G401 (cell line): ENCODE measurements at regions not wholly inside any gene's neighbourhood (a gene's known extent, or its start where the extent isn't known, plus 50 kb on each side); places are given as distances from the start of the nearest gene placed in this dataset.

Experiments used
- DNase-seq: peaks from one replicate; pipeline ENCODE4 v3.0.0-alpha.2; 2015; ENCODE audit warnings: low spot score
- in situ Hi-C: cut with HindIII; loops from 2 replicates; pipeline ENCODE4 v1.10.0; 2016; ENCODE audit warnings: low sequenced_read_pairs, mixed read lengths

DNA sequence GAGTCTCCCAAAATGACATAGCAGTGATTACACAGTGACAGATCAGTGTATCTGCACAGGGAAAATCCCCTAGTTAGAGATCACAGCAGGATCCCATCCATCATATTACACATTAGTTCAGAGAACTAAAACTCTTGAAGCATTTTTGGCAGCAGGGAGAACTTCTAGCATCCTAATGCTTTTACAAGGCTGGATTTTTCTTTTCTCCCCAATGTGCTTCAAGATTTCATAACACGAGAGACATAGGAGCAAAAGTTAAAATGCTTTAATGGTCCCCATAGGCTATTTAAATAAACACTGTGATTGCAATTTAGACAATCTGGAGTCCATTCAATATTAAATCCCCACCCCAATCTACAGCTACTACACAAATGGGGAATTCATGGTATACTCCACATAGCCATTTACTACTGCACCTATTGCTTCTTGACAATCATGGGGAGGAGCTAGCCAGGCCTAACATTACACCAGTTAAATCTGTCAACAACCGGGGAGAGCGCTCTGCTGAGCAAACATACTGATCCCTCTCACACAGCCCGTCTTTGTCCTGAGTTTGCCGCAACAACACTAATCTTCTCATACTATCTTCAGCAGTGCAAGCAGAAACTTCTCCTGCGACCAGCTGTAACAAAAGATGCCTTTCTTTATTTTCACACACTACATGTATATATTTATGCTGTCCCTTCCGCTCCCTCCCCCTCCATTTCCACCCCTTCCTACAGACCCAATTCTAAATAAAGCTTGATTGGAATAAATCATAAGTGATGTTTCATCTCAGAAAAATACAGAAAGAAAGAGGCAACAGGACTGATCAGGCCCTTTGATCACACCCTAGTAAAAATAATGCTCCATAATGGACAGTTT lies 120.3 kb upstream of the SOX5 start:
- in situ Hi-C loops, result no loop called here
- DNase-seq, result no peak

DNA sequence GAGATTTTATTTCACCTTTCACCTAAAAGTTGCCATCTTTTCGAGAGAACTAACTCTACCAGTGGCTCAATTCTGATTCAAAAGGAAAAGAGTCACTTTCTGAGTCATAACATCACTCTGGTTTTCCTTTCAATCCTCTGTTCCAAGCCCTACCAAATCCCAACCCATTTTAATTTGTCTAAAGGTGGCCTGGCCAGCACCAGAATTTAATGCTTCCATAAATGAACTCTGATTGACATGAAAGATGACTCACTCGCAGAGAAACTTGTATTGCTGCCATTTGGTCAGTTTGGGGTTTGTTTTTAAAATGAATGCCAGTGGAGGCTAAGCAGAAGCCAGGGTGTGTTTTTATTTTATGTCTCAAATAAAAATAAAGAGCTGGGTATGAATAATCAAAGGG lies 117.4 kb upstream of the SOX5 start:
- no peak for DNase-seq
- in situ Hi-C loops, result no loop called here

DNA sequence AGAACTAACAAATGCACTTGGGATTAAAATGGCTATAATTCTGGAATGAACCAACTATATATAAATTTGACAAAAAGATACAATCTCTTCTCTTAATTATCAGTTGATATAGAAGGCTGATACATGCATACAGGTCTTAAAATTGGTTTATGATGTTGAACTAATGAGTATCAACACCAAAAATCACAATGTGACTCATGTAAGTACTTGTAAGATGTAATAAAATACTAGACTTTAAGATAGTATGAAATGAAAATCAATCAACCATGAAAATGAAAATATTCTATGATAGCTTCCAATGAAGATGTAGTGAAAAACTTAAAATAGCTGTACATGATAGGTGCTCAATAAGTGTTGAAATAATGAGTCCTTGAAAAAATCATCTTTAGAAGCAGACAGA lies 116.6 kb upstream of the SOX5 start:
- in situ Hi-C loops, result no loop called here
- DNase-seq, result no peak

DNA sequence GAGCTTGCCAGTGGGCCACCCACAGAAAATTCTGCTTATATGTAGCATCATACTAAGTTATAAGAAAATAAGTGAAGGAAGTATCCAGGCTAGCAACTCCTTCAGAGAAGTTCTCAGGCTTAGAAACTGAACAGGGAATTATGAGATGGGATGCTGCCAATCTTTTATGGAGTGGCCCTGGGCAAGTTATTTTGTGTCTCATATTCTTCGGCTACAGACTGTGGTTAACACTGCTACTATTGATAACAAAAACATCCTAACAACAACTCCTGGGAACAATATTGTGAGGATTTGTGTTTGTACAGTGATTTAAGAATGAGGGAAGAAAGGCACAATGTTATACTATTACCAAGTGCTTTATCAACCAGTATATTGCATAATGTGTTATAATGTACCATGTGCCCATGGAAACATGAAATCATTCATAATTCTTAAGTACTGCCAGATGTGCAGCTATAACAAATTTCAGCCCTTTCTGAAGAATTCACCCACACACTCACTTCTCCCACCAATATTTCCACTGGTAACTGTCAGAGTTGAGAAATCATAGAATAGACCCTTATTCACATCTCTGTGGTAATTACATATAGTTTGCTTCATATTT lies 113.3 kb upstream of the SOX5 start:
- DNase-seq, result no peak
- in situ Hi-C loops, result no loop called here

DNA sequence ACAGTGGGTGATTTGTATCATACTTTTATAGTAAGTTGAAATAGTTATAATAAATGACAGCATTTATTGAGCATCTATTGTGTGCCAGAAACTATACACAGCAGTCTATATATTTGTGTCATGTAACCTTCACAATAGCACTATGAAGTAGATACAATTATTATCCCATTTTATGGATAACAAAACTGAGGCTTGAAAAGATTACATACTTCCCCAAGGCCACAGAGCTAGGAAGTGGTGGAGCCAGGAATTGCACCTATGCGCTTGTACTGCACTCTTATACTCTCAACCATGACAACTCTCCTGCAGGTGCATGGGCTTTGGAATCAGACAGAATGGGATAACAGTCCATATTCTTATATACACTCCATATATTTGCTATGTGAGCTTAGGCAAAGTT lies 110.6 kb upstream of the SOX5 start:
- DNase-seq, result no peak
- in situ Hi-C loops, result no loop called here

DNA sequence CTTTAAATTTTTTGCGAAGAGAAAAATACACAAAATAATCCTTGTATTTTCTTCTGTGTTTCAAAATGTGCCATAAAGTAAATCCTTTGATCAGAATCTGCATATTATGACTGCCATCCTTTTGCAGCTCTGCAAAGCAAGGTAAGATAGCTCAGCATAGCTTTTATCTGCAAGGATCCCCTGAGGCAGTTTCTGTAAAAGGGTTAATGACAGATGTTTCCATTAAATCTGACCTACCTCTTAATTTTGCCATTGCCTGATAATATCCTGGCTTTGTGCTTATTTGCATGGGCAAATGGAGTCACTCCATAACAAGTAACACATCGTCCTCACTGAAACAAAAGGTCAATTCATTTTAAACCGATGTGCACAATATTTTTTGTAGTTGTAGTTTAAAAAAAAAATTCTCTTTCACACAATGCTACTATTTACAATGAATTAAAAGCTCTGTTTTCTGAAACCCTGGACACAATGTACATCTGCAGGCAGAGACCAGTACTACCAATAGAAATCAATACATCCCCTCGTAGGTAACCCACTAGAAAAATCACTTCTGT lies 108.5 kb upstream of the SOX5 start:
- DNase-seq, result no peak
- in situ Hi-C loops, result no loop called here

DNA sequence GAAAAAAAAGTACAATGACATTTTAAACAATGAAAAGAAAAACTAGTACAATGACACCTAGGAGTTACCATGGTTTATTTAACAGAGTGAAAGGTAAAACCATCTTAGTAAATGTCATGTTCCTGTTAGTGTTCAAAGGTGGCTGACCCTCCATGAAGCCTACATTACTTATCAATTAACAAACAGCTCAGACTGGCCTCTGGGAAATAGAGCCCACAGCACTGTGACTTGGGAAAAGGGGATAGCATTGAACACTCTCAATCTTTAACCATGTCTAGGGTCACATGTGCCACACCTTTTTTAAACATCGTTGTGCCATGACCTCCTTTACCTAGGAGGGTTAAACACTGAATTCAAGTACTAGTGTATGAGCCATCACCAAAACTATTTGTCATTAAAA lies 106.3 kb upstream of the SOX5 start:
- DNase-seq, result no peak
- in situ Hi-C loops, result no loop called here

DNA sequence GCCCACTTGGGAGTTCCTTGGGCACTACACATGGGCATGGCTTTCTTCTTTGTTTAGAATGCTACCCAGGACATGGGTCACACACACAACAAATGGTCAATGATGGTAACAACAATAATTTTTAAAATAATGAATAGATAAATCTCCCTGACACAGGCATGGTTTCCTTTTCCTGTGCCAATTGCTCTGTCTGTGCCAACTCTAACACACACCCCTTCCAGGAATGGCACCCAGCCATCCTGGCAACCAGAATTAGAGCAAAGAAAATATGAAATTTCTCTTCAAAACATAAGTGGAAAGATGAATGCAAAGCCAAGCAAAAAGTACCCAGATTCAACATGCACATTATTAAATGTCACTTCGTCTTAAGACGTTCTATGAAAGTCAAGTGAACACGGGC lies 104.9 kb upstream of the SOX5 start:
- in situ Hi-C loops, result no loop called here
- no peak for DNase-seq

DNA sequence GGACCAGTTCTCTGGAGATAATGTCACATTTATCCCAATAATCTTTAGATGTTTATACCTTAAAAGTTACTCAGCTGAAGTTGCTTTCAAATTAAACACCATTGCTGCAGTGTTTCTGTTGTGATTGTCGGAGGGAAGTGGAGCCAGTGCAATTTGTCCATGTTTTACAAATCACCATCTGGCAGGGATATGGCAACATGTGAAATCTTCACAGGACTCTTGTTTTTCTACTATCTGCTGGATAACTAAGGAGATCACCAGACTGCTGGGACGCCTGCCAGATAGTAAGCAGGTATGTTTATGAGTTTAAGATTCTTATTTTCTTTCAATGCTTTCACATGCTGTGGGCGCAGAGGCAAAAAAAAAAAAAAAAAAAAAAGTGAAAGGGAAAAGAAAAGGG lies 100.3 kb upstream of the SOX5 start:
- no peak for DNase-seq
- in situ Hi-C loops, result no loop called here

DNA sequence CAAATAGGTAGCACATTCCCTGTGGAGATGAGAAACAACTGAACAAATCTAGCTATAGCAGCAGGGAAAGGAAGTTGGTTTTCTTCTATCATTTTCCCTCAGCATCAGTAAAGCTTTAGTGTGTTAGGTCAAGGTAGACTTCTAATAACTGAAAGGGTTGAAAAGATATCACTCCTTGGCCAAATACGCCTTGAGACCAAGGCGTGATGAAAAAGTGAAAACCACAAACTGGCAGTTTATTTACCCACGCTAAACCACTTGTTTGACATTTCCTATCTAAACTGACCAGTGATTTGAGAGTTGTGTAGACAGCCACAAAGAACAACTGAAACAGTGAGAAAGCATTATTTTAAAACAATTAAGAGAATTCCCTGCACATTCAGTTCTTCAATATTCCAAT lies 99.6 kb upstream of the SOX5 start:
- in situ Hi-C loops, result no loop called here
- no peak for DNase-seq

DNA sequence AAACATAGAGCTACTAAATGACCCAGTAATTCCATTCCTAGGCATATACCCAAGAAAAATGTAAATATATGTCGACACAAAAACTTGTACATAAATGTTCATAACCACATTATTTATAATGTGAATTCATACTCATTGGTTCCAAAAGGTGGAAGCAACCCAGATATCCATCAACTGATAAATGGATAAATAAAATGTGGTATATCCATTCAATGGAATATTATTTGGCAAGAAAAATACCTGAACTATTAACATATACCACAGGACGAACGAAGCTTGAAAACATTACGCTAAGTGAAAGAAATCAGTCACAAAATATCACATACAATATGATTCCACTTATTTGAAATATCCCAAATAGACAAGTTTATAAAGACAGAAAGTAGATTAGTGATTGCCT lies 99.0 kb upstream of the SOX5 start:
- in situ Hi-C loops, result no loop called here
- no peak for DNase-seq

DNA sequence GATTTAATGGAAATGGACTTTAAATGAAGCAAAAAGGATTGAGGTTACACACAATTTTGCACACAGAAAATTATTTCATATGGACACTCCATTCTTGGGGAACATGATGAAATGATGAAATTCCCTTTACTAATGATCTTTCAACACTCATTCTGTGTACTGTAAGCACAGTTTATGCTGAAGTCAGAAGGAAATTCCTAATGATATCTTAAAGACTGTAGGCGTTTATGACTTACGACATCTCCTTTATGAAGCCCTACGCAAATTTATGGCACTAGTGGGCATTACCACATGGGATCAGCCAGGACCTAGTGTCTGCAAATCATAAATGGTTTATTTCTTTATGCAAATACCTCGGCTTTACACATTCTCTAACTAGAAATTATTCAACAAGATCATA lies 97.9 kb upstream of the SOX5 start:
- DNase-seq, result no peak
- in situ Hi-C loops, result no loop called here

DNA sequence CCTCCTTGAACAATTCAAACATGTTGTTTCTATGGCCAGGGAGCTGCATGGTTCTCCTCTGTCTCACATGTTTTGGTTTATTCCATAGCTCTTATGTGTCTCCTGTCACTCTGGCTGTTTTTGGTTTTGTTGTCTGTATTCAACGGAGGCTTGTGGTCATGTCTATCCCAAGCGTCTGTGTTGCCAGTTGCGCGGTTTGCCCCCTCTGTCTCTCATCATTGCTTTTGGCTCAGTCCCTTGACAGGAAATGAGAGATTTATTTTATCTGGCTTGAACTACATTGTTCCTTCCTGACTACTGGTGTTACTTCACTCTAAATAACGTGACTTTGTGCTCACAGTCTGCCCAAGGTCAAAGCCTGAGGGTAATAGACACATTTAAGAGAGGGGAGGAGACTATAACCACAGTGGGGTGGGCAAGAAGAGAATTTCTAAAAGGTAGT lies 96.4 kb upstream of the SOX5 start:
- in situ Hi-C loops, result no loop called here
- DNase-seq, result no peak

DNA sequence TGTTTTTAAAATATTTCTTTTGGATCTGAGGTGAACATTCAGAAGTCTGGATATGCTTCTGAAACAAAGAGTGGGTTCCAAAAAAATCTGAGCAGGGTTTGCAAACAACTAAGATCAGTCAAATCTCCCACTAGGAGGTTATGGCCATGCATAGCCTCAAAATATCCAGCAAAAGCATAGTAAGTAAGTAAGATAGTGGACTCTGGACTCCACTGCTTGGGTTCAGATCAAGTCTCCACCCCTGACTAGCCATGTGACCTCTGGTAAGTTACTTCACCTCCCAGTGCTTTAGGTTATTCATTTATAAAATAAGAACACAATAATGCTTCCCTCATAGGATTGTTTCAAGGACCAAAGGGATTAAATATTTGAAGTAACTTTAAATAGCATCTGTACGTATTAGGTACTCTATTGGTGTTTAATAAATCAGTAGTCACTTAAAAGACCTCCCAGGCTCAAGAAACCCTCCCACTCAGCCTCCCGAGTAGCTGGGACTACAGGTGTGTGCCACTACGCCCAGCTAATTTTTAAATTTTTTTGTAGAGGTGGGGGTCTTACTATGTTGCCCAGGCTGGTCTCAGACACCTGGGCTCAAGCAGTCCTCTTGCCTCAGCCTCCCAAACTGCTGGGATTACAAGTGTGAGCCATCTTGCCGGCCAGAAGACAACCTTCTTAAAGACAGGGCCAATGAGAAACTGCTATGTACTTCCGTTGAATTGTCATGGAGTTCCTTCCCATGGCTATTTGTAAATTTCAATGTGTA lies 95.7 kb upstream of the SOX5 start:
- in situ Hi-C loops, result no loop called here
- DNase-seq, result no peak

DNA sequence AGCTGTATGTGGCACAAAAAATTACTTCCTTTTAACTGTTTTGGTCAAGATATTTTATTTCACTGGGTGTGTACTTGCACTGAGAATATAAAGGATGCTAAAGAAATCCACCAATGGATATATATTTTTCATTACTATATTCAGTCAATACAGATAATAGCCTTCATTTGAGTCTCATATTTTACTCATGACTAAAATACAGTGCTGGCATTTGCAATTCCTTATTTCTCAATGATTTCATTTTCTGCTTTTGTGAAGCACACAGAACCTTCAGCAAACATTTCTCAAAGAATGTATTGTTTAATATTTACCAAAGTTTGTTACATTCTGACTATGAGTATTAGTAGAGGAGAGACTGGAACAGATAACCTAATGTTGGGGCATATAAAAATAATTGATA lies 93.2 kb upstream of the SOX5 start:
- no peak for DNase-seq
- in situ Hi-C loops, result no loop called here

DNA sequence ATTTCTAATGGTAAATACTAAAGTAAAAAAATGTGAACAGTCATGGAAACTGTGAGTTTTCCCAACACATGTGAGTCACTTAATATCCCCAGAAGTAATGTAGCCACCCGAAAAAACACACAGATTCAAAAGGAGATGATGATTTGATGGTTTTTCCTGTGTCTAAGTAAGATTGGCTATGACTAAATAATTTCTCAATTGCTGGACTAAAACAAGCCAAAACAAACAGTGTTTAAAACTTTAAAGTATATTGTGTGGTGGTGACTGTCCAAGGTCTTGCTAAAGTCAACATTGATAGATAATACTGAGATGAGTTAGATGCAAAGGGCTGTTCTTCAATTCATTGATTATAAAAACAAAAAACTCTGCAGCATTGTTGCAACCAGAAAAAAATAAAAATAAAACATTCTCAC lies 89.6 kb upstream of the SOX5 start:
- in situ Hi-C loops, result no loop called here

DNA sequence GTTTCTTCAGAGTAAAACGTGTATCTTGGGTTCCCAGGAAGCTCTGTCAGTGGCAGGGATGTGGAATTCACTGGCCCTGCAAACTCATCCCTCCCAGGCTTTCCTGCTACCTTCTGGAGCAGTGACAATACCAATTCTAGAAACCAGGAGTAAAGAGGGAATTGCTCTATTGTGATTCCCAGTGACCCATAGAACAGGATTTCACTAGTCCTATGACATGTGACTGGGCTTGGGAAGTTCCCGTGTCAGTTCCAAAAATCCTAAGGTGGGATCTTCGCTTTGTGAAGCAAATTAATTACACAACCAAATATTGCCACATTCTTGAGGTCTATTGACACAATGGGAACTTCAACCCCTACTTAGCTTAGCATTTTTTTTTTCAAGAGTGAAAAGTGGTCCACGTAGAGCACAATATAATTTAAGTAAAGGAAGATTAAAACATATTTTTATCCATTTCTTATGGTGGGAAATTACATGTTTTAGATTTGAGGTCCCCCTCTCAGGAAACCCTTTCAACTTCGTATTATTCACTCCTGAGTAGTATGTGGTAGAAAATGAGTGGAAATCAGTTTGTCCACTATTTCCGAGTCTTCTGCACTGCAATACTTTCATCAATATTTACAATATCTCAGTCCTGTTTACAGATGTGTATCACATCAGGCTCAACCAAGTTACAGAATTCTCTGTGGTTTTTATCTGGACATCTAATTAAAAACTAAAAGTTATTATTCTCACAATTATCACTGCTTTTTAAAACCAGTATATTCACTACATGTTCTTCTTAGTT lies 88.9 kb upstream of the SOX5 start:
- in situ Hi-C loops, result no loop called here
- DNase-seq, result no peak

More for the DNA sequence above, 89.6 kb upstream of the SOX5 start:
- DNase-seq, result no peak

DNA sequence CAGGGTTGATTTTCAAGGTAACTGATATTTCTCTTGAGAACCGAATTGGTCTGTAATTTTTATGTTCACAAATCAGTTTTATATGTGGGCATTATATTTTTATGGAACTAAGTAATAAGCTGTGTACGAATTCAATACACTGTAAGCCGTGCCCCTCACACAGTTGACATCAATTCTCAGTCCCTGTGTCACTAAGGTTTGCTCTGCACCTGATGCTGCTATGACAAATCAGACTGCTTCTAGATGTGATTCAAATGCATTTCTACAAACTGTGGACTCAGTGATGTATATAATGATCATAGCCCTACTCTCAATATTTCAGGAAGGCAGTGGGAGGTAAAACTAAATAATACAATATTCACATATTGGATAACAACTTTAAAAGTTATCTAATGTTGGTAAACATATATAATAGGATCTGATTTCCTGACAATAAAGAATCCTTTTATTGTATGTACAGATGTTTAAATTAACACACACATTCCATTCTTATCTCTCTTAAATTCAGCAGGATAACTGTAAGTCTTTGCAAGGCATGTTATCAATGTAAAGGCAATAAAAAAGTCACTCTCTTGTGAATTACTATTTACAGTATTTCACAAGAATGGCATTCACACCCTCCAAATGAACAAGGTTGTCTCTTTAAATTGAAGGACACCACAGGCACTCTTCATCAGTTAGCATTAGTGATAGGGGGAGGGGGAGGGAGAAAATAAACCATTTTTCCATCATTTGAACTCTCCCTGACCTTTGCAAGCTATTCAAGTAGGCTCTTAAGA lies 87.2 kb upstream of the SOX5 start:
- DNase-seq, result no peak
- in situ Hi-C loops, result no loop called here

DNA sequence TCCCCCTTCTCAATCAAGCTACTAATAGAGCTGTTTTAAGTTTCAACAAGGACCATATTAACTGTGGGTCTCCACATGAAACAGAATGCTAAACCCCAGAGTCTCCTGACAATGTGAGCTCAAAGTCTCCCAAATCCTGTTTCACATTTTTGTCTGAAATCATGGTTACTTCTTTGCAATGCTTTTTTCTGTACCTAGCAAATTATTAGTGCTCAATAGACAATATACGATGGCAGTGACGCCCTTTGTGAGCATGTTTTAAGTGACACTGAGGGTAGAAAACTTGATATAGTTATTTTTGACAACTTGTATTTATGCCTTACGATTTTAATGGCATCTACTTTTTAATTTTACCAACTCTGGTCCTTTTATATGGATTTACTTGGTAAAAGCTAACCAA lies 85.4 kb upstream of the SOX5 start:
- in situ Hi-C loops, result no loop called here
- DNase-seq, result no peak
